ENCODE measurements at regions not wholly inside any gene's neighbourhood (a gene's known extent, or its start where the extent isn't known, plus 50 kb on each side); places are given as distances from the start of the nearest gene placed in this dataset.
"Not testable (repeated sequence)": the region's sequence is repeated elsewhere in the genome, so short reads cannot be mapped to it uniquely, and the experiment has no call there.

DNA sequence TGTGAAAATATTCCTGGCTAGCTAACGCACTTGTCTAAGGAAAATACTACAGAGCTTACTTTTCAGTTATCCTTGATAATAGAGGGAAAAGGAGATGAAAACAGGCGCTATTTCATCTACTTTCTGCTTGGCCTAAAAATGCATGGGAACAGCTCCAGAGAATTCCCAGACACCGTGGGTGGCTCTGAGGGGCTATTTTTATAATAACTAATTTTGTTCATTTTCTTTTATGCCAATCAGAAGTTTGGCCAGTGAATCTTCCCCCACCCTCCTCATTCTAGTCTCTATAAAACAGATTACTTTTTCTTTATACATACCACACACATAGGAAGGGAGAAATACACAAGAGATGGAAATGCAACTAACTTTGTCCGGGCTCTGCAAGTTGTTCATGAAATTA lies 322.9 kb downstream of the SETD4 start:
- DNase-seq = no peak

DNA sequence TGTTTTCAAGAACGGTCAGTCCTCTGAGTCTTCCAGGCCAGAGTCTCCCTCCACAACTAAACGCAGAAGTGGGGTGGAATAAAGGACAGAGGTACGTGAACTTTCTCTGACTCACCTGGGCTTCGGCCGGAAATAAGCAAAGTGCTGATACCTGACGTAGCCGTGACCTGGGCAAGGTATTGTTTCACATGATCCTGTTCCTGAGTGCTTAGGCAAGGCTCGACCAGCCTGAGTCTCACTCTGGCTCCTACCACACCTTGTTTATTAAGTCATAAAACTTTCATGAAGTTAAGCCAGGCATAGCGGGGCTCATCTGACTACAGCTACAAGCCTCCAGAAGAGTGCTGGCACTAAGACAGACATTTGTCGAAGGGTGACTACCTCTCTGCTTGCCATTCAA lies 327.5 kb downstream of the SETD4 start:
- no peak for DNase-seq

DNA sequence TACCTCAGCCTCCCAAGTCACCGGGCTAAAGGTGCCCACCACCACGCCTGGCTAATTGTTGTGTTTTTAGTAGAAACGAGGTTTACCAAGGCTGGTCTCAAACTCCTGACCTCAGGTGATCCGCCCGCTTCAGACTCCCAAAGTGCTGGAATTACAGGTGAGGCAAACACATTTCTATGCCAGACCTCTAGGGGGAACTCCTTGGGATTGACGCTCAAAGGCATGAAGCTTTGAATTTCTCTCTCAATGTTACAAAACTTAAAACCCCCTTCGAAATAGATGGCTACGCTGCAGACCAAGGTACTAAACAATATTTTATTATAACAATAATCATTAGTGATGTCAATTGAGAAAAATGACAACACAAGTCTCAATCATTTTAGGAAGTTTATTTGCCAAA lies 330.0 kb downstream of the SETD4 start:
- no peak for DNase-seq

DNA sequence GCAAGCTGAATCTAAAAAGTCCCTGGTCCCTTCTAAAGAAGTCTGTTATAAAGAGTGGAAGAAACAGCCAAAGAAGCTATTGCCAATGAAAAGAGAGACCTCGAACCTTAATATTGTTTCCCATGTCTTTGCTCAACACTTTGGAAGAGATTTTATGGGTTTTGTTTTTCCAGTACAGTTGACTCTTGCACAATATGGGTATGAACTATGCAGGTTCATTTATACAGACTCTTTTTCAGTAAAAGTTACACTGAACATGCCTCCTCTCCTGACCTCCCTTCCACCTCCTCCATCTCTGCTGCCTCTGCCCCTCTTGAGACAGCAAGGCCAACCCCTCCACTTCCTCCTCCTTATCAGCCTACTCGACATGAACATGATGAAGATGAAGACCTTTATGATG lies 332.5 kb downstream of the SETD4 start:
- DNase-seq = no peak

DNA sequence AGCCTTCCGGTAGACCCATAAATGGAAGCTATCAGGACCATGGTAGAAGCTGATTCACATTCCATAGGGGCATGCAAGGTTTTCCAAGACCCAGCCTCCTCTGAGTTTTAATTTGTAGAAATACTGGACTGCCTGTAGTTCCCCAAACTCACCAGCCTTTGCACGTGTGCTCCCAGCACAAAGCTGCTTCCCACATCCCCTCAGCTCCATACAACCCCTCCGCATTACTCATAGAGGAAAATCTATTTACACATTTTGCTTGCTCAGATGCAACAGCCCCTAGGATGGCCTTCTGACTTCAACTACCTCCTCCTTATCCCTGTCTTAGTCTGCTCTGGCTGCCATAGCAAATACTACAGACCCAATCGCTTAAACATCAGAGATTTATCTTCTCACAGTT lies 336.2 kb downstream of the SETD4 start:
- no peak for DNase-seq

DNA sequence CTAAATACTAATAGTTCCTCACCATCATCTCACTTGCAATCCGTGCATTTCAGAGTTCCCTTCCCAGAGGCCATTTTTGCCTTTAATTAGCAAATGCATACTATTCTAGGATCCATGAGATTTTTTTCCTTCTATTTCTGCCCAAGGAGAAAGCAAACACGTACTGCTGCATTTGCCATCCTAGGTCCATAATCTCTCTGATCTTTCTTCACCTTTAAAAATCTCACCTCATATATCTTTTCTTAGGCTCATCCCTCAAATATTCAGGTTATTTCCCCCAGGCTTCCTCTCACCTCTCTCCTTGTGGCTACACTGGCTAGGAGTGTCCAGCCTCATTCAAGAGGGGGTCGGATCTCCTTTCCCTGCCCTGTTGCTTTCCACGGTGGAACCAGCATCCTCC lies 338.6 kb downstream of the SETD4 start:
- no peak for DNase-seq

DNA sequence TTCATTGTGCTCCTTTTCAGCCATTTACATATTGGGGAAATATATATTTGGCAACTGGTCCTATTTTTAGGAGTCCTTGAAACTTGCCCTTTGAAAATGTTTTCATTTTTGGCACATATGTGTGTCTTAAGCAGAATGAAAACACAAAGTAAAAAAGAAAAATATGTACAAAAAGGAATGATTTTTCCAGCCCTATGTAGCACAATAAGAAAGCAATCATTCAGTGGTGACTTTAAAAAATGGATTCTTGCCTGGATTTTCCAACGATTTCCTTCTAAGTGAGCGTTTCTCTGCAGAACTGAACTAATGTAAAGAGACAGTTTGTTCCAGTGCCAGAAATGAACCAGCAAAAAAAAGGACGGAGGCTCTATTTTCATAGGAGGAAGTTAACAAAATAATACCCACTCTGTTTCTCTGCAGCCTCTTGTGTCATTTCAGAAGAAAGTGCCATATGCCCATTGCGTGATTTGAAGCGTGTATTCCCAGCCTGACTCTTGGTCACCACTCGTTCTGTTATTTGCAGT lies 340.1 kb downstream of the SETD4 start:
- DNase-seq = no peak

DNA sequence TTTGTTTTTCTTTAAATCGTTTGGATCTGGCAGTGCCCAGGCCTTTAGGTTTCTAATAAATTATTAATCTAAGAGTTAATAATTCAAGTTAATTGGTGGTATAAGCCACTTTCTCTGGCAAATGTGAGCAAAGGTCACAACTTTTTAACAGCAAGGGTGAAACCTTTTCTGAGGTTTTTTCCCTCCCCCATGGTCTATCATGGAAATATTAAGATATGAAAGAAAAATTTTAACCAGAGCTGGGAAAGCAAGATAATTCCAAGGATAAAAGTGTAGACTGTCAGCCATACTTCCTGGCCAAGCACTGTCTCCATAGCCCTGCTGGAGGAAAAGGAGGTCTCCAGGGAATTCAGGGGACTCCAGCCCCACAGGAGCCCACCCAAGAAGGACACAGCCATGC lies 341.2 kb downstream of the SETD4 start:
- DNase-seq = no peak

DNA sequence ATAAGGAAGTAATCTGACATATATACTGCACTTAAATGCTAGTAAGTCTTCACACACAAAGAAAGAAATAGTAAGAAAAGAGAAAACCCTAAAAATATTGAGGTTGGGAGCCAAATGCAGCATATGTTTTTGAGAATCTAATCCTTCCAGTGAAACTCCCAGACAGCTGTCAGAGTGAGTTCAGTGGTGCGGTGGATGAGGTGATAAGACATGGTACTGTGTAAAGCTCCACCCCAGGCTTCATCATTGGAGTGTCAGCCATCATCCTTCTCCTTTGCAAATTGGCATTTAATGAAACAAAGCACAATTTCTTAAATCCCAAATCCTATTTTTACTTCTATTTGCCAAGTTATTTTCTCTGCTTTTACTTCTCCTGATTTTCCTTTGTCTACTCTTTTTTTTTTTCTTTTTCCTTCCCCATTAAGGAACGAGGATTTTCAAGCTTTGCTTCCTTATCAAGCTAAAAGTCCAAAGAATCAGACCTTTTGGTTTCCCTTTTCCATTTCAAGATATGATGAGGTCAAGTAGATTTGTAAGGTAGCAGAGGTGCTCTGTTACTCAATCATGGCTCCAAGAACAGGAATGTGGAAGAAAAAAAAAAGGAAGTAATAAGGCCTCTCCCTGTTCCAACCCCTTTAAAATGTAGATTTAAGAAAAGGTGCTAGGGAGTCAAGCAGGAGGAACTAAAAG lies 343.3 kb downstream of the SETD4 start:
- DNase-seq = no peak

DNA sequence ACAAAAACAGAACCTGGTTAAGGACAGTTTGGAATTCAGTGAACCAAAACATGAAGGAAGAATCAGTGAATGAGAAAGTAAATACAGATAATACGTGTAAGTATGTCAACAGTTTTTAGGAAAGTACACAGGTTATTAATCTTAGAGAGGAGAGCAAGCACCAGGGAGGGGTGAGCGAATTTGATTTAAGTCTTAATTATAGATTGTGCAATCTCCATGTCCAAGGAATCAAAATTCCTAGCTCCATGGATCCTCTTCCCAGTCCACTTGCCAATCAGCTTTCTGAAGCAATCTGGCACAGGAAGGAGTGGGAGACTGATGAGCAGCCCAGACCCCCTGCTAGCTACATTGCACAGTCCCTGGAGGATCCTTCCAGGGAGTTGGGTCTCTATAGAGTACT lies 346.4 kb downstream of the SETD4 start:
- no peak for DNase-seq

DNA sequence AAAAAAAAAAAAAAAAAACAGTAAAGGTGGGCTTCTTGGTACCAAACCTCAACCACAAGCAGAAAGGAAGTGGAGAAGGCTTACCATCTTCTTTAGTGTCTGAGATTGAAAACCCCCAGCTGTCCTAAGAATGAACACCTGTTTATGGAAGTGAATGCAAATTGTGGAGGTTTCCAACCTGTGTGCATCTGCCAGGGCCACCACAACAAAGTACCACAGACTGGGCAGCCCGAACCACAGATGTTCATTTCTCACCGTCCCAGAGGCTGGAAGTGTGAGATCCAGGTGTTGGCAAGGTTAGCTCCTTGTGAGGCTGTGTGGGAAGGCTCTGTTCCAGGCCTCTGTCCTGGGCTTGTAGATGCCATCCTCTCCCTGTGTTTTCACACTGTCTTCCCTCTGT lies 348.7 kb downstream of the SETD4 start:
- no peak for DNase-seq

DNA sequence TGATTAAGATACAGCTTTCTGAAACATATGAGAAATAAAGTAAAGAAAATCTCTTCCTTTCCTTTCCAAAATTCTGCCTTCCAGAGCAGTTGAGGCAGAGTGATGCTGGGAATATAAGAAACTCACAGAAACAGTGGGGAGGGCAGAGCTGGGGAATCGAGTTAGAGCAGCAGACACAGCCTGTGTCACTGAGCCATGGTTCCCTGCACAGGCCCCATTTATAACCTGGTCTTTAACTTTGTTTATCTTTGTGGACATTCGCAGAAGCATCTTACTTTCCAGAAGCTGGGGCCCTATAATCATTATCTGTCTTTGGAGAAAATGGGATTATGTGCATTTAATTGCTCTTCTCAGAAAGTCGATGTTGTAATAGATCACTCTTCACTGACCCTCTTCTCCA lies 349.1 kb downstream of the SETD4 start:
- DNase-seq = no peak

DNA sequence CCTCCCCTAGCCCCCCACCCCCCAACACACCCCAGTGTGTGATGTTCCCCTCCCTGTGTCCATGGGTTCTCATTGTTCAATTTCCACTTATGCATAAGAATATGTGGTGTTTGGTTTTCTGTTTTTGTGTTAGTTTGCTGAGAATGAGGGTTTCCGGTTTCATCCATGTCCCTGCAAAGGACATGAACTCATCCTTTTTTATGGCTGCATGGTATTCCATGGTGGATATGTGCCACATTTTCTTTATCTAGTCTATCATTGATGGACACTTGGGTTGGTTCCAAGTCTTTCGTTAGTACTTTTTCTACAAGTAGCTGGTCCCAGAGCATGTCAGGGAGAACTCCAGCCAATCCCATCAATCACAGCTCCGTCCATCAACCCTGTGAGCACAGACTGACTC lies 350.3 kb downstream of the SETD4 start:
- not testable (repeated sequence) for DNase-seq

DNA sequence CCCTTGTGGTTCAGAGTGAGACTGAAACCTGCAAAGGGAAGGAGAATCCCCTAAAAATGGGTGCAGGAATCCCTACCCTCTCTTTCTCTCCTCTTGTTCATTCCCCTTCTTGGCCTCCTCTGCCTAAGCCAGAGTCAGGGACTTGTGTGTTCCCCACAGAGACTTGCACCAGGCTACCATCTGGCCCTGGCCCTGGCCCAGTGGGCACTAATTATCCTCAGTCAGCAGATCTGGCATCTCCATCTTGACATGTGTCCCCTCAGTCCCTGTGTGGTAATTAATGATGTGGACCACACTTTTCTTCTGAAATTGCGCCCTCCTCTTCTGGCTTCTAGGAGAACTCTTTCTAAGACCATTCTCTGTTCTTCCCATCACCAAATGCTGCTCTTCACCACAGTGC lies 354.4 kb downstream of the SETD4 start:
- DNase-seq = no peak

DNA sequence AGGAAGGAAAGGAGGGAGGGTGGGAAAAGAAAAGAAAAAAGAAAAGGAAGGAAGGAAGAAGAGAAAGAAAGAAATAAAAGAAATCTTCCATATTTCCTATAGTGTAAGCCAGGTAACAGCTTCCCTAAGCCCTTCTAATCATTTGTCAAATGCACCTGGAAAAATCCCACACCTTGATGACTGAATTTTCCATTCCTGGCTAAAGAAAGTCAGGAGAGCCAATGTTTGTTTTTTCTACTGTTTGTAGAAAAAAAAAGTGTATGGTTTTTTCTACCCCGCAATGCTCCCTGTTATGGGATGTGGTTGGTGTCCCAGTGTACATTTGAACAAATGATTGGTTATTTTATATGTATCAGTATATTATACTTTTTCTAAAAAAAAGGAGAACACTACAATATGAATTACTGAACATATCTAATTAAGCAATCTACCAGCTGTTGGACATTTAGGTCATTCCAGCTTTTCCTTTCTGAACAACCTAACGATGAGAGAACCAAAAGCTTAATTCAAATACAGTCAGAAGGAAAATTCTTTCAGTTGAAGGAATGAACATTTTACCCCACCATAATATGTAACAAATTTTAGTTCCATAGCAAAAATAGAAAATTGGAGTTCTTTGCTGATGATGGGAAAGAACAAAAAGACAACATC lies 355.0 kb downstream of the SETD4 start:
- no peak for DNase-seq

DNA sequence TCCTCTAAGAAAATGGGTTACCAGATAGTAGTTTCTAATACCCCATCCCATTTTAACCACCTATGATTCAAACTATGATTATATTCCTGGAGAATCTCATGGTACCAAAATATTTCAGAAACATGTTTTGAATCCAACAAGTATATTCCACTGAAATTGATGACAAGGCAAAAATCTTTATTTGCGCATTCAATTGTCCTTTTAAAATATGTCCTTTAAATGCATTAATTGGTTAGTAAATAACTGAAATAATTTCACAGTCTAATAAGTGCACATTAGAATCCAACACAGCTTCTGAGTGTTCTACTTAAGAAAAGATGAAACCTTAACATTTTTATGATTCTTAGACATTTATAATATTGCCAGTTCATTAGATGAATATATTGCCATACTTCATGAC lies 356.6 kb downstream of the SETD4 start:
- DNase-seq = no peak

DNA sequence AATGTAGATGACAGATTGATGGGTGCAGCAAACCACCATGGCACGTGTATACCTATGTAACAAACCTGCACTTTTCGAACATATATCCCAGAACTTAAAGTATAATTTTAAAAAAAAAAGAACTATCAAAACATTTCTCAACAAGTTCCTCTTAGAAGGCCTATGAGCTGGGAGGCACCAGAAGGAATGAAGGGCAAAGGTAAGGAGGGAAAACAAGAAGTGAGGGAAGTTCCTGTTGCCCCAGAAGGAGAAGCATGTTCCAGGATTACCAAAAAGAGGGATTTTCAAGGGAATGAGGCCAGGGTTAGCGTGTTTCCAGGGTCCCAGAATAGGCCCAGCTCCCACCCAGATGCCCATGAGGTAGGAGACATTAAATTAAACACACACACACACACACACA lies 361.0 kb downstream of the SETD4 start:
- no peak for DNase-seq

DNA sequence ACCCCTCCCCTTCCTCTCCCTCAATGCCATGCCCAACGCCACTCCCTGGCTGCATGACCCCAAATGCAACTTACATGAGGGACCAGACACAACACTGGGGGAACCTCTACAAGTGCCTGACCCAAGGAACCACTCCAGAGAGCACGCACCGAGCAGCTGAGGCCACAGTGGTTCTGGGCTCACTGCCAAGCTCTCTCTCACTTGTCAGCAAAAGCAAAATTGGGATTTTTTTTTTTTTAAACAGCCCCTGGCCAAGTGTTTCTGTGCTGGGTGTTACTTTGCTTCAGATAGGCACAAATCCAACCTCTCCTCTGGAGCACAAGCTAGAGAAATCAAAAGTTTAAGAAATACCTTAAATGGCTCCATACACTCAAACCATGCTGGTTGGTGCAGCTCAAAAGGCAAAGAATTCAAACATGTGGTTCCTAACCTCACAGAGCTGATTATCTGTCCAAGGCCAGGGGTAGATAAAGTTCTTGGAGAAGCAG lies 363.0 kb downstream of the SETD4 start:
- DNase-seq = no peak

DNA sequence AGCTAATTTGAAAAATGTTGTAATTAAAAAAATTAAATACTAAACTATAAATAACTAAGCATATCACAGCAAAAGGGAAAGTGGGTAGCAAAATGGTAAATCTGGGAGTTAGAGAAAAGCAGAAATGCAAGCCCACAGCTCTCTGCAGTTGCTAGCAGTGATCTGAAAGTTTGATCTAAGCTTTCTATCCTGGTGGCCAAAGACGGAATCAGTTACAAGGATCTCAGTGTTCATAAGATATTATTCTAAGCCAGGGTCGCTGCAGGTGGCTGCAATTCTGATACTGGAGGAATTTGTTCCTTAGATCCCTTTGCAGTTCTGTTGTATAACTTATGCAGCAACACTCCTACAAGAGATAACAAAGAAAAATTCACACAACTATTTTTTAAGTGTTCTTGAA lies 363.7 kb downstream of the SETD4 start:
- no peak for DNase-seq

DNA sequence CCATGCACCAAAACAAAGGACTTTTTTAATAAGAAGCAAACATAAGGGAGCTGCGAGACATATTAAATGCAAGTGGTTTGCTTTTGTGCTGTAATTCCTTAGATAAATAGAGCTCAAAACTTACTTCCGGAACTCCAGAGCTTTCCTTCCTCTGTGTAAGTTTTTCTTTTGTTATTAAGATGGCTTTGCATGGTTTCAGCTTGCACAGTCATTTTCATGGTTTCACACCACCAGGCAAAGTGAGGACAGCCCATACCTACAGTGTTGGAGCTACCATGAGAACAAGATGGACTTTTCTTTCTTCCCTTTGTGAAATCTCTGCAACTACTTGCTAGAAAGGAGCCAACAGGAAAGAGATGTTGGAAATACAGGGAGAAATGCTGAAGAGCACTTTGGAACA lies 368.0 kb downstream of the SETD4 start:
- no peak for DNase-seq

DNA sequence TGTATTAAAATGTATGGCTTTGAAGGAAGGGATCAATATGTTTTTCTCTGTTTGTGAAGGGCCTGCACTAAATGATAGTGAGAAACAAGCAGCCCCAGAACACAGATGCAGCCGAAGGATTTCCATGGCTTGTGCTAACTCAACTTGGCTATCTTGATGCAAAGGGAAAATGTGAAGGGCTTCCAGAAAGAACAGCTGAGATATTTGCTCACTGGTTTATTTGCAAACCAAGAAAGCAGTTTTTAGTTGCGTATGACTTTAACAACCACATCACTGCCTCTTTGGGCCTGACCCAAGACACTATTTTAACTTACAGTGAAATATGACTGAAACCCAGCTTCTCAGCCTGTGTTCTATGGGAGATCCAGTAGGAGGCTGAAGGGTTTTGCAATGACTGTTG lies 369.9 kb downstream of the SETD4 start:
- DNase-seq = no peak

DNA sequence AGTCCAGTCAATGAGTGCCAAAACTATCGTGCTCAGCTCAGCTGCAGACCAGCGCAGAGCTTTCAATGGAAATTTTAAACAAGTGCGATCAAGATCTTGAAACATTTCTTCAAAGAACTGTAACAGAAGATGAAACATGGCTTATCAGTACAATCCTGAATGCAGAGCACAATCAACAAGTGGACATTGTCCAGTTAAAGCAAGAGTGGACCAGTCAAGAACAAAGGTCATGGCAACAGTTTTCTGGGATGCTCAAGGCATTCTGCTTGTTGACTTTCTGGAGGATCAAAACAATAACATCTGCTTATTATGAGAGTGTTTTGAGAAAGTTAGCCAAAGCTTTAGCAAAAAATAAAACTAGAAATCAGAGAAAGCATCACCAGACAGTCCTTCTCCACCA lies 374.2 kb downstream of the SETD4 start:
- no peak for DNase-seq

DNA sequence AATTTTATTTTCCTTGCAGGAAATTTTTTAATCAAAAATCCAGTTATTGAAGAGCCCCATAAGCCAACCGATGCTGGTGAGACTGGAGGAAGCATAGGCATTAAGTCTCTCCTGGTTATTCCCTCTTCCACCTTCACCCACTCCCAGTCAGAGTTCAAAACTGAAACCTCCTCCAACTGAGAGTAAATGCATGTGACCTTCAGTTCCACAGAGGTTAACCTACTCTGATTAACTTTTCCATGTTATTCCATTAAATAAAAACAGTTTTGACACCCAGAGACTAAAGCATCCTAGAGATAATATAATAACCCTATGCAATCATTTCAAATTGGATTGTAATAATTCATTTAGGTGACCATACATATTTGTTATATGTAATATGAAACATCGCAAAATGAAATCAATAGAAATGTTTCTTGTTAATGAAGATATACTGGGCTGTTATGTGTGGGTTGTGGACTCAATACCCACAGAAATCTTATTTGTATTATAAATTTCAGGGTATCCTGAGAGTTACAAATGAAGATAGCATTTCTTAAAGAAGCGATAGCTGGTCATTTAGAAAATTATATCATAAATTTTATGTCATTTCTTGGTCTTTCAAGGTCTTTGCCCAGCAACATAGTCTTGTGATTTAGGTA lies 376.5 kb downstream of the SETD4 start:
- DNase-seq = no peak

DNA sequence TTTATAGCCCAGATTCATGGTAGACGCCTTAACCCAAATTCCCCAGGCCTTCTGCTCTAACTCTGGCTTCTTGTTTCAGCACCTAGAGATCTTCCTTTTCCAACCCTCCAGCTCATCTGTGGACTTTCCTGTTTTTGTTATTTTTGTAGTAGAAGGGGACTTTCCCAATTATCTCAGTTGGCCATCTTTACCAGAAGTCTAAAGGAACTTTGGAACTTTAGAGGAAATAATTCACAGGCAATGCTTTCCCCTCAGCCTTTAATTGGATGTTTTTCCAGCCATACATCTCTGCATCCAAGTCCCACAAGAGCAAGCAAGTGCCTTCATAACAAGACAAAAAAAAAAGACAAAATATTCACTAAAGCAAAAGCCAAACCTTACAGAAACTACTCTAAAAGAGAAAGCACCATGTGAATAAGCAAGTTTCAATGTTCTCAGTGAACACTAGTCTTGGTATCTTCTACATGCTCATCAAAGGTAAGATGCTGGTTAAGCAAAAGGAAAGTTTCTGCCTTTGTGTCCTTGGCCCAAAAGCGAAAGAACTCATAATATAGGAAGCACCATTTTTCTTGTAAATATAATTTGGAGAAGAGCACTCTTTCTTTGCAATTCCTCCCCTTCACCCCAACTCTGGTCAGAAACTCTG lies 377.3 kb downstream of the SETD4 start:
- DNase-seq = no peak
